Gastroesophageal sphincter (tissue), 4 donors: ENCODE measurements at regions not wholly inside any gene's neighbourhood (a gene's known extent, or its start where the extent isn't known, plus 50 kb on each side); places are given as distances from the start of the nearest gene placed in this dataset.
"Not testable (repeated sequence)": the region's sequence is repeated elsewhere in the genome, so short reads cannot be mapped to it uniquely, and the experiment has no call there.

Experiments used
- ATAC-seq: fragments of 150-250 bp; one replicate; pipeline ENCODE4 v1.9.1; 2016; ENCODE audit warnings: mild to moderate bottlenecking, moderate library complexity
- H3K27ac ChIP-seq, 4 donors: fragments of 200-600 bp; sonication (generic) in 3 of 4; 1 replicate in 3 of 4; 2 replicates in 1 of 4; pipeline ENCODE4 v1.5.1; 2016 to 2019
- H3K27me3 ChIP-seq: fragments of 200-600 bp; sonication (generic); one replicate; pipeline ENCODE4 v1.5.1; 2019
- H3K36me3 ChIP-seq, 2 donors: fragments of 200-600 bp; sonication (generic); one replicate each; pipeline ENCODE4 v1.5.1; 2019; ENCODE audit warnings: control low read depth in 1 of 2
- H3K4me1 ChIP-seq, 3 donors: fragments of 200-600 bp; sonication (generic); 1 replicate in 2 of 3; 2 replicates in 1 of 3; pipeline ENCODE4 v1.5.1; 2016 to 2019; ENCODE audit warnings: control low read depth in 2 of 3
- H3K4me3 ChIP-seq, 2 donors: fragments of 200-600 bp; sonication (generic); one replicate each; pipeline ENCODE4 v1.5.1; 2019; ENCODE audit warnings: mild to moderate bottlenecking in 1 of 2, moderate library complexity in 1 of 2
- H3K9me3 ChIP-seq, 3 donors: fragments of 200-600 bp; sonication (generic); one replicate each; pipeline ENCODE4 v1.5.1; 2017 to 2019; ENCODE audit warnings: control low read depth in 2 of 3
- CTCF ChIP-seq, 4 experiments: fragments of 200-600 bp in 2 of 4; fragments of 450-650 bp in 2 of 4; sonication (generic) in 1 of 4; IDR thresholded peaks; one replicate each; pipeline ENCODE4 v1.5.1; 2017 to 2019; ENCODE audit warnings: antibody characterized with exemption in 4 of 4, mild to moderate bottlenecking in 2 of 4, moderate library complexity in 2 of 4
- EP300 ChIP-seq: sonication (generic); formaldehyde crosslinking; IDR thresholded peaks from one replicate; pipeline ENCODE4 v1.6.1; 2017; ENCODE audit warnings: antibody characterized with exemption, mild to moderate bottlenecking
- POLR2A ChIP-seq, 2 donors: fragments of 450-650 bp; IDR thresholded peaks; one replicate each; pipeline ENCODE4 v1.6.1; 2017; ENCODE audit warnings: antibody characterized with exemption in 2 of 2, mild to moderate bottlenecking in 2 of 2, moderate library complexity in 1 of 2
- POLR2AphosphoS5 ChIP-seq: sonication (generic); formaldehyde crosslinking; IDR thresholded peaks from one replicate; pipeline ENCODE4 v1.6.1; 2017; ENCODE audit warnings: antibody characterized with exemption
- WGBS, 2 donors: methylation state at CpG; one replicate each; pipeline ENCODE4 v1.1.5; 2018; ENCODE audit warnings: low coverage in 1 of 2; 5-methylcytosine and 5-hydroxymethylcytosine counted together

DNA sequence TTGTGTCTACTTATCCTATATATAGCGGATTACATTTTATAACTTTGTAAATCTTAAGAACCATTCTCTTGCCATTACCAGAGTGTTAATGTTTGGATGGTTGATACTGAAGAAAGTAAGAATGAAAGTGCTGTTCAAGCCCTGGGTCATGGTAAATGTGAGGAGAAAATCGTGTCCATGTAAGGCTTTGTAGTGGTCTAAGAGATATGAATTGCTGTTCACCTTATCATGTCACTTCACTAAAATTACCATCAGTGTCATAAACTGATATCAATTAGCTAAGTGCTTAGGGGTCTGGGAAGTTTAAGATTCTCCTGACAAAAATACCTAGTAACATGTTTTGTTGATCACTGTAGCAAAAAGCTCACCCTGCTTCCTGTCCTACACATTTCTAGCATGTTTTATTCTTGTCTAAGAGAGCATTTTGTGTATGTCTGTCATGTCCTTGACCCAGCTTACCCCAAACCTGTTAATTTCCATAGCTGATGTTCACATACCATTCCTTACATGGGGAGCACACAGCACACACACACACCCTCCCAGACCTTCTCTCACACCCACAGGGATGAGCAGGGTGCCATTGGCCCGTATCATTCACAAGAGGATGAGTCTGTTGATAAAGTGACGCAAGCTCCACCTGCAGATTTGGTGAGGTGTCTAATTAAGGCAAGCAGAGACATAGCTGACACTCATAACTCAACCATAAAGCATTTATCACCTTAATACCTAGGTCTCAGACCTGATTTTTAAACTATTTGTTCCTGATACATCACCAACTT, 125.1 kb upstream of the PAM start:
- Histone ChIP-seq H3K4me3 (no peak overlapping the region), H3K36me3 (no peaks in the 10 kb centered on the region), H3K27ac (no peak overlapping the region), H3K27me3 (no peaks in the 10 kb centered on the region), H3K4me1 (peaks cover 0 to 18% (median 0%) of the 10 kb centered on the region in 3 donors), H3K9me3 (peaks cover 0 to 10% (median 0%) of the 10 kb centered on the region in 3 donors)
- 71 to 79% methylated on average over 4 of the region's 4 CpGs for WGBS, 2 donors
- no peak for ATAC-seq
- no peak for TF ChIP-seq POLR2A (IDR thresholded peaks at IDR 0.05)
- no peak for TF ChIP-seq EP300
- TF ChIP-seq POLR2AphosphoS5, result no peak
- TF ChIP-seq CTCF (IDR thresholded peaks at IDR 0.05), result no peak

GRCh38 chr5:102635399-102635798, 119.7 kb upstream of the PAM start:
- not testable (repeated sequence) for H3K4me1 ChIP-seq, ATAC-seq, H3K4me3 ChIP-seq, H3K27me3 ChIP-seq, H3K27ac ChIP-seq, H3K36me3 ChIP-seq
- H3K9me3 ChIP-seq, result peaks cover 0 to 10% (median 0%) of the 10 kb centered on the region in 3 donors
- WGBS, 2 donors, result 100% methylated on average over 1 of the region's 1 CpG

- Histone ChIP-seq H3K9me3 (peaks cover 0 to 16% (median 0%) of the 10 kb centered on the region in 3 donors), H3K4me1 (no peaks in the 10 kb centered on the region), H3K36me3 (no peaks in the 10 kb centered on the region), H3K4me3 (no peak overlapping the region), H3K27me3 (no peaks in the 10 kb centered on the region), H3K27ac (no peak overlapping the region)
- 69 to 83% methylated on average over 2 to 3 of the region's 3 CpGs for WGBS, 2 donors
- no peak for TF ChIP-seq CTCF (IDR thresholded peaks at IDR 0.05)
- no peak for ATAC-seq
Observed at GRCh38 chr5:102638316-102638715, 116.8 kb upstream of the PAM start.

GRCh38 chr5:102638912-102639652, 116.0 kb upstream of the PAM start:
- H3K36me3 ChIP-seq, result no peaks in the 10 kb centered on the region
- H3K4me1 ChIP-seq, result no peaks in the 10 kb centered on the region
- peaks cover 0 to 8% (median 0%) of the 10 kb centered on the region in 3 donors for H3K9me3 ChIP-seq
- no peak for ATAC-seq
- TF ChIP-seq POLR2AphosphoS5 (no peak), POLR2A (IDR thresholded peaks at IDR 0.05) (no peak), EP300 (no peak), CTCF (IDR thresholded peaks at IDR 0.05) (no peak)
- no peaks in the 10 kb centered on the region for H3K27me3 ChIP-seq
- WGBS, 2 donors, result 53 to 61% methylated on average over 2 of the region's 2 CpGs
- no peak overlapping the region for H3K27ac ChIP-seq
- no peak overlapping the region for H3K4me3 ChIP-seq

DNA sequence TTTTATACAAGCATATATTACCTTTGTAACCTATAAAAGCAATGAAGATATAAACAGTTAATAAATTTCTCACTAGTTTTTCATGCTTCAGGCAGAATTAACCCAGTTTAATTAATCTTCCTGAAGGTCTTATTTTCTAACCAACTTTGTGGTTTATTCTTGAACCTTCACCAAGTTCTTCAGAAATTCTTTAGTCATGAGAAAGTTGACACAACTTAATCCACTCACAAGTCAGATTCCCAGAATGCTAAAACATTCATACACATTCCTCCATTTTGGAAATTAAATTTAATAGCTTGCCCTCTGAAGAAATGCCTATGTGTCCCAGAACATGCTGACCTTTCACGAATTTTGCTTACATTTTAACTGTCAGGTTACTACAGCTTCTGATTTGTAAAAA, 105.4 kb upstream of the PAM start:
- peak; percentile 31 for TF ChIP-seq POLR2AphosphoS5
- no peak for TF ChIP-seq EP300
- no peaks in the 10 kb centered on the region for H3K36me3 ChIP-seq

GRCh38 chr5:102651466-102651865, 103.6 kb upstream of the PAM start:
- no peaks in the 10 kb centered on the region for H3K36me3 ChIP-seq
- H3K27me3 ChIP-seq, result no peaks in the 10 kb centered on the region
- H3K9me3 ChIP-seq, result no peaks in the 10 kb centered on the region
- no peak for ATAC-seq
- 81% methylated on average over 3 of the region's 3 CpGs; no CpG with 5 or more reads in 1 of the 2 donors for WGBS, 2 donors
- no peak overlapping the region for H3K4me3 ChIP-seq
- H3K4me1 ChIP-seq, result no peaks in the 10 kb centered on the region
- H3K27ac ChIP-seq, result no peak overlapping the region
- TF ChIP-seq EP300, result no peak
- no peak for TF ChIP-seq POLR2AphosphoS5
- TF ChIP-seq POLR2A (IDR thresholded peaks at IDR 0.05), result no peak
- TF ChIP-seq CTCF (IDR thresholded peaks at IDR 0.05), result no peak

More for the DNA sequence above, 105.4 kb upstream of the PAM start:
- Histone ChIP-seq H3K4me3 (no peak overlapping the region), H3K27me3 (no peaks in the 10 kb centered on the region), H3K9me3 (no peaks in the 10 kb centered on the region), H3K4me1 (no peaks in the 10 kb centered on the region), H3K27ac (no peak overlapping the region)
- no peak for ATAC-seq
- WGBS, 2 donors, result 13 to 24% methylated on average over 1 of the region's 1 CpG
